ENCODE measurements at regions not wholly inside any gene's neighbourhood (a gene's known extent, or its start where the extent isn't known, plus 50 kb on each side); places are given as distances from the start of the nearest gene placed in this dataset.

DNA sequence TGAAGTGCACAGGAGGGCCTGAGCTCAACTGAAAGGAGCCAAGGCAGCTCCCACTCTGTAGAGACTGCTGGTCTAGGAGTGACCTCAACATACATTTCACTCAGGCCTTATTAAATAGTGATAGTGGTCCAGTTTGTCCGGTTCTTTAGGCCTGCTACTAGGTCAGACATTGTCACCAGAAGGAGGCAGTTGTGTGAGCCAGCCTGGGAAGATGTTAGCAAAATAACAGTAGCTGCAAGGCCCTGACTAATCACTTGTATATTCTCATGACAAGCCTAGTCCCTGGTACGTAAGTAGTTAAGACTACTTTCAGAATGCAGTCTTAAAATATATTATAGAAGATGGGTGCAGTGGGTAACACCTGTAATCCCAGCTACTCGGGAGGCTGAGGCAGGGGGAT lies 264.0 kb upstream of the CAMK1G start:
- no peak for FAIRE-seq
- TF ChIP-seq POLR2AphosphoS5 (IDR thresholded peaks at IDR 0.05; ENCODE audit: low read depth, low read length) = no peak
- TF ChIP-seq TAF1 (IDR thresholded peaks at IDR 0.05; ENCODE audit: borderline replicate concordance, low read depth, low read length) = no peak
- no peak for TF ChIP-seq POLR2A (IDR thresholded peaks at IDR 0.05; ENCODE audit: low read depth, low read length)
- no peak for DNase-seq (ENCODE audit: insufficient read length)

GRCh38 chr1:209323743-209324142 lies 259.8 kb upstream of the CAMK1G start:
- FAIRE-seq (no peak), DNase-seq (ENCODE audit: insufficient read length) (no peak)
- no peak for TF ChIP-seq POLR2AphosphoS5 (IDR thresholded peaks at IDR 0.05; ENCODE audit: low read depth, low read length)
- TF ChIP-seq POLR2A (IDR thresholded peaks at IDR 0.05; ENCODE audit: low read depth, low read length) = no peak
- no peak for TF ChIP-seq TAF1 (IDR thresholded peaks at IDR 0.05; ENCODE audit: borderline replicate concordance, low read depth, low read length)

GRCh38 chr1:209324901-209325871 lies 258.3 kb upstream of the CAMK1G start:
- FAIRE-seq (no peak), DNase-seq (ENCODE audit: insufficient read length) (no peak)
- TF ChIP-seq POLR2A (IDR thresholded peaks at IDR 0.05; ENCODE audit: low read depth, low read length) (no peak), POLR2AphosphoS5 (IDR thresholded peaks at IDR 0.05; ENCODE audit: low read depth, low read length) (no peak), TAF1 (IDR thresholded peaks at IDR 0.05; ENCODE audit: borderline replicate concordance, low read depth, low read length) (no peak)

DNA sequence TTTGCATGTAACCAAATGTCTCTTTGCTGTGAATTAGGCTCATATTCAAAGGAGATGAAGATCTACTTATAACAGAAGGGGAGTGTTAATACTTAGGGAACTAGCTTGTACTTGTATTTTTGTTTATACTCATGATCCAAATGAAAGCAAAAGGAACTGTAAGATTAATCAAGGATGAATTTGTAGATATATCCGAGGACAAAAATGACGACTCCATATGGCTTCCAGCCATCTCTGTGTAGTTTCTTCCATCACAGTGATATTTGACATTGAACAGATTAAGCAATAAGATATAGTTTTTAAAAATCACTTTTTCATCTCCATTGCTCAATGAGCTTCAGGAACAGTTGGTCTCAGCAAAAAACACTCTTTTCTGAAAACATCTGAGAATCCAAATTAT lies 257.4 kb upstream of the CAMK1G start:
- no peak for TF ChIP-seq POLR2AphosphoS5 (IDR thresholded peaks at IDR 0.05; ENCODE audit: low read depth, low read length)
- no peak for TF ChIP-seq TAF1 (IDR thresholded peaks at IDR 0.05; ENCODE audit: borderline replicate concordance, low read depth, low read length)
- TF ChIP-seq POLR2A (IDR thresholded peaks at IDR 0.05; ENCODE audit: low read depth, low read length) = no peak
- no peak for FAIRE-seq
- DNase-seq (ENCODE audit: insufficient read length) = no peak

- no peak for FAIRE-seq
- DNase-seq (ENCODE audit: insufficient read length) = no peak
- TF ChIP-seq POLR2A (IDR thresholded peaks at IDR 0.05; ENCODE audit: low read depth, low read length) (no peak), TAF1 (IDR thresholded peaks at IDR 0.05; ENCODE audit: borderline replicate concordance, low read depth, low read length) (no peak), POLR2AphosphoS5 (IDR thresholded peaks at IDR 0.05; ENCODE audit: low read depth, low read length) (no peak)
Observed at GRCh38 chr1:209326831-209327230, 256.7 kb upstream of the CAMK1G start.

DNA sequence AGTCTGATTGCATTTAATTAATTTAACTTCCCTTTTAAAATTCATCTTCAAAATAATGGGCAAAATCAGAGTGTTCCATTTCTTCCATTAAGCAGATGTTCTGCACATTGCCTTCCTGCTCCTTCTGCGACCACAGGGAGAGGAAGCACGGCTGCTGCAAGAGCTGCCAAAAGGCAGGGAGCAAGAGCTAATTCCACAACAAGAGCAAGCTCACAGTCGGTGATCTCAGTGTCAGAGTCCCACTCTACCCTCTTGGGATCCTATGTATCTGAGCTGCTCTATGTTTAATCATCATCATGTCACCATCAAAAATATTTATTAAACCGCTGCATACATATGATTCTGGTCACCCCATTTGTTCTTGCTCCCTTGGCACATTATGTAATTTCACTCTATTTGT lies 255.3 kb upstream of the CAMK1G start:
- TF ChIP-seq TAF1 (IDR thresholded peaks at IDR 0.05; ENCODE audit: borderline replicate concordance, low read depth, low read length) (no peak), POLR2A (IDR thresholded peaks at IDR 0.05; ENCODE audit: low read depth, low read length) (no peak), POLR2AphosphoS5 (IDR thresholded peaks at IDR 0.05; ENCODE audit: low read depth, low read length) (no peak)
- no peak for FAIRE-seq
- DNase-seq (ENCODE audit: insufficient read length) = no peak

DNA sequence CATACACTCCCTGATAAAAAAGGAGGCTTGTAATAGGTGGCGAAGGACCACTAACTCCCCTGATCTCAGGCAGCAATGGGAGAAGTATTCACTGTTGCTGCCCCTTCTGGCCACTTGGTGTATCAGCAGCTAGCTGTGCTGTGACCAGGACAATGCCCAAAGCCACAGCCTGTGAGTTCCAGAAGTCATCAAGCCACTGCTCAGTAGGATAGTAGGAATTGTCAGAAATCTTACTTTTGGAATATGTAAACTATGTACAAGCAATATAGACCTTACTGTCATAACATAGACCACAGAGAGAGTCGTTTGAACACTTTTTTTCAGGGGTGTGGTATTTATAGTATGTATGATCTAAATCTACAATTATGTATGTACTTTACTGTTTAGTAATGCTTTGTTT lies 248.3 kb upstream of the CAMK1G start:
- no peak for TF ChIP-seq POLR2AphosphoS5 (IDR thresholded peaks at IDR 0.05; ENCODE audit: low read depth, low read length)
- TF ChIP-seq POLR2A (IDR thresholded peaks at IDR 0.05; ENCODE audit: low read depth, low read length) = no peak
- TF ChIP-seq TAF1 (IDR thresholded peaks at IDR 0.05; ENCODE audit: borderline replicate concordance, low read depth, low read length) = no peak
- DNase-seq (ENCODE audit: insufficient read length) (no peak), FAIRE-seq (peak; percentile 57)

- DNase-seq (ENCODE audit: insufficient read length) (no peak), FAIRE-seq (no peak)
- TF ChIP-seq POLR2A (IDR thresholded peaks at IDR 0.05; ENCODE audit: low read depth, low read length) = no peak
- TF ChIP-seq POLR2AphosphoS5 (IDR thresholded peaks at IDR 0.05; ENCODE audit: low read depth, low read length) = no peak
- no peak for TF ChIP-seq TAF1 (IDR thresholded peaks at IDR 0.05; ENCODE audit: borderline replicate concordance, low read depth, low read length)
Observed at GRCh38 chr1:209341146-209341545, 242.4 kb upstream of the CAMK1G start.

DNA sequence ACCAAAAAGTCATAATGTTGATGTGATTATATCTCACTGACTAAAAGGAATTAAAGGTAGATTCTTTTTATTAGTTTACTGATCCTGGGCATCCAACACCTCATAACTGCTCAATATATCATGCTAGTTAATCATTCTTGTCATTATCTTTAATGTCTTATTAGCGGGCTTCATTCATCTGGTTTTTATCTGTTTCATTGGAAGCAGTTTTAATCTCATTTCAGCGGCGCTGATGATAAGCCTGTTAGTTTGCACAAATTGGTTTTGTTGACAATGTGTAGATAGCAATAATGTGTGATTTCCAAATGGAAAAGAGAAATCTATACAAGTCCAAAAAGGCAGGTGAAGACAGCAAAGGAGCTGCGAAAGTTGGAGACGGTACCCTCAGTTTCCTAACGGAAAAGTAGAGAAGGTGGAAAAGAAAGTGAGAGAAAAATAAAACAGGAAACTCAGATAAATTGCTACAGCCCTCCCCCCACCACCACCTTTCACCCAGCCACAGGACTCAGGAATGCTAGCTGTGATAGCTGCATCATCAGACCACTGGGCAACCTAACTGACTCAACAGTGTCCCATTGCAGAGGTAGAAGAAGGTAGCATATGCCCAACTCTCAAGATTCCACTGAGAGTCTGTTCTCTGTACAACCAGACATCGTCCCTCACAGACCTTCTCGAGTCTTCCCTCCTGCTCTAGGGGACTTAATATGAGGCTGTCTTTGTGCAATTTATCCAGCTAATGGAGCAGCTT lies 241.7 kb upstream of the CAMK1G start:
- no peak for TF ChIP-seq TAF1 (IDR thresholded peaks at IDR 0.05; ENCODE audit: borderline replicate concordance, low read depth, low read length)
- no peak for TF ChIP-seq POLR2A (IDR thresholded peaks at IDR 0.05; ENCODE audit: low read depth, low read length)
- no peak for TF ChIP-seq POLR2AphosphoS5 (IDR thresholded peaks at IDR 0.05; ENCODE audit: low read depth, low read length)
- FAIRE-seq = no peak

DNA sequence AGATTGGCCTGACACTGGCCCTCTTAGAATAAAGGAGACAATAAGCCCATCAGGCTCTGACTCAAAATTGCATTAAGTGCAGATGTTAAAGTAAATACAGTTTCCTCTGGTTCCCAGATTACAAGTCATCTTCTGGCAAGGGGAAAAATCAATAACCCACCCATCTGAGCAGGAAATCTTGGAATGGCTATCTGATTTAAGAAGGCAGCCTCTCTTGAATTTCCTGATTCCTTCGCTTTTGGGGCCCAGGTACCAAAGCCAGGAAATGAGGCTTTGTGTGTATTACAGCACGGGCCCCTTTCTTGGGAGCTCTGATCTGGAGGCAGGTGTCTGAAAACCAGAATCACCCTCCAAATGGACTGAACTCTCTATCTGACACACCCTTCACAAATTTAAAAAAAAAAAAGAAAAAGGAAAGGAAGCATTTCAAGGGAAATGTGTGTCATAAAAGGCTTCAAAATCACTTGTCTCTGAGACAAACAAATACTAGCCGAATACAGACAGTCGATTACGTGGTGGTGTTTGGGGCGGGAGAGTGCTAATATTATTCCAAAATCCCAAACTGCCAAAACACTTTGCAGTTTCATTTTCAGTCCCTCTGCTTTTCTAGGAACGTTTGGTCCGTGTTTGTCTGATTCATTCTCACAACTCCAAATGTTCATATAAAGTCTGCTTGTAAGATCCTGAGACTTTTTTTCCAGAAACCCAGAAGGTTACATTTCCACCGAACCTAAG lies 240.9 kb upstream of the CAMK1G start:
- no peak for FAIRE-seq
- DNase-seq (ENCODE audit: insufficient read length) = no peak
- TF ChIP-seq POLR2AphosphoS5 (IDR thresholded peaks at IDR 0.05; ENCODE audit: low read depth, low read length) (no peak), TAF1 (IDR thresholded peaks at IDR 0.05; ENCODE audit: borderline replicate concordance, low read depth, low read length) (no peak), POLR2A (IDR thresholded peaks at IDR 0.05; ENCODE audit: low read depth, low read length) (no peak)

More for the DNA sequence above, 241.7 kb upstream of the CAMK1G start:
- DNase-seq (ENCODE audit: insufficient read length) = no peak

DNA sequence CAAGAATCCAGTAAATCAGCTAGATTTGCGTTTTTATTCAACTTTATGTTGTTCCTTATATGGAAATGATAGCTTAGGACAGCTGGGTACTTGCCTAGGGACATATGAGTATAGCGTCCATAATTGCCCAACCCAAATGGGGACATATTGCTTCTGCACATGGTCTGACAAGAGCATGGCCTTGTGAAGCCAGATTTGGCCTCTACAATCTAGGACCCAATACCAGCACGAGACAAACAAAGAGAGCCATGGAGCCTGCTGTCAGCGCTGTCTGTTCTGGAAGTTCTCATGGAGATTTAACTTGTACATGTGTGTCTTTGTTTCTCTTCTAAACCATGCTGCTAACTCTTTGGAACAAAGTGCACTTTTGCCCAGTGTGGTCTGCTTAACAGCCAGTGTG lies 240.0 kb upstream of the CAMK1G start:
- DNase-seq (ENCODE audit: insufficient read length) (no peak), FAIRE-seq (no peak)
- no peak for TF ChIP-seq POLR2A (IDR thresholded peaks at IDR 0.05; ENCODE audit: low read depth, low read length)
- no peak for TF ChIP-seq POLR2AphosphoS5 (IDR thresholded peaks at IDR 0.05; ENCODE audit: low read depth, low read length)
- TF ChIP-seq TAF1 (IDR thresholded peaks at IDR 0.05; ENCODE audit: borderline replicate concordance, low read depth, low read length) = no peak

All from GM12892 (cell line).